ENCODE measurements at regions not wholly inside any gene's neighbourhood (a gene's known extent, or its start where the extent isn't known, plus 50 kb on each side); places are given as distances from the start of the nearest gene placed in this dataset.

GRCh38 chr15:31892513-31892912 lies 137.8 kb upstream of the CHRNA7 start:
- no peak for DNase-seq

GRCh38 chr15:31893780-31894179 lies 136.5 kb upstream of the CHRNA7 start:
- DNase-seq = no peak

DNA sequence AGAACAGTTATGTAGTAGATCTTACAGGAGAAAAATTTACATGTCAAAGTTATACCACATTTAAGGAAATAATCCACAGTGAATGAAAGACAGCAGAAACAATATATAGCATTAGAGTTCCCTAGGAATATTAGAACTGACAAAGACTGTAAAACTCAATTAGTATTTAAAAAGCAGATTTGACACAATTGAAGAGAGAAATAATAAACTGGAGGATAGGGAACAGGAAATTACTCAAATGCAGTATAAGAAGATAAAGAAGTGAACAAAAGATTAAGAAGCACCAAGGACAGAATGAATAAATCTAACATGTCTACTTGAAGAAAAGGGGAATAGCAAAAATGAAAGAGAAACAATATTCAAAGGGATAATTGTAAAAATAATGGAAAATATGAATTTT lies 132.6 kb upstream of the CHRNA7 start:
- no peak for DNase-seq

DNA sequence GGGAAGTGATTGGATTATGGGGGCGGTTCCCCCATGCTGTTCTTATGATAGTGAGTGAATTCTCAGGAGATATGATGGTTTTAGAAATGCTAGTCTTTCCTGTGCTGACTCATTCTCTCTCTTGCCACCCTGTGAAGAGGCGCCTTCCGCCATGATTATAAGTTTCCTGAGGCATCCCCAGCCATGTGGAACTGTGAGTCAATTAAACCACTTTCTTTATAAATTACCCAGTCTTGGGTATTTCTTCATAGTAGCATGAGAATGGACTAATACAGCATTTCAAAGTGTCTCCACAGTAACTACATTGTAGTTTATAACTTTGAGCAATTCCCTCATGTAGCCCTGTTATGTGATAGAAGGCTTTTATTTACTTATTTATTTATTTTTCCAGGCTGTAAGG lies 128.8 kb upstream of the CHRNA7 start:
- DNase-seq = no peak

DNA sequence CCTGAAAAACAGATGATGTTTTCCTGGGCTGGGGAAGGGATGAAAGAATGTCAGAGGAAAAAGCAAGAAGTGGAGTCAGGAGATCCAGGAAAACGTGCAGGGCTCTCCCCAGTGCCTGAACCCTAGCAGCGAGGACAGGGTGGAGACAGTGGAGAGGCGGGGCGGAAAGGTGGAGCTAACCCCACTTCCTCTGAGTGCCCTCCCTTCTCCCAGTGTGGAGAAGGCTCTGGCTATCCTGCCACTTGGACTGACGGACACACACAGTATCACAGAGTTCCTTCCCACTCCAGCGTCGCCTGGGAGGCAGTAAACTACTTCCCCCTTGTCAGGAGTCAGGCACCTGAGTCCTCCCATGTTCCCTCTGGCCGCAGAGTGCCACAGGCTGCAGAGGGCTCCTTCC lies 125.3 kb upstream of the CHRNA7 start:
- DNase-seq = no peak

GRCh38 chr15:31925541-31925940 lies 104.8 kb upstream of the CHRNA7 start:
- DNase-seq = no peak

GRCh38 chr15:31930967-31931366 lies 99.3 kb upstream of the CHRNA7 start:
- no peak for DNase-seq

DNA sequence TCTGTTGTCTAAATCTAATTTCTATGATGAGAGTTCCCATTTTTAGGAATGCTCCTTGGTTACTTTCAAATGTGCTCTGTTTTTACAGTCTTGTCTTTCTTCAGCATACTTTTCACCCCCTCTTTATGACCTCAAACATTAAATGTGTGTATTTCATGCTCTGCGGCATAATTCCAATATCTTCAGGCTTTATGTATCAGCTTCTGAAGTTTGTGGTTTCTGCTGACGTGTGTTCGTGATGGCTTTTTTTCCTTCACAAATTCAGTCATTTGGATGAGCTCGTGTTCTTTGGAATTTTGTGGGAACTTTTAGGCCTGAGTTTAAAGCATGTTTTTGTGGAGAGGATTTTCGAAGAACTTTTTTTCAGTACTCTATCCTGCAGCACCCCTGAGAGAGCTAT lies 97.7 kb upstream of the CHRNA7 start:
- no peak for DNase-seq

DNA sequence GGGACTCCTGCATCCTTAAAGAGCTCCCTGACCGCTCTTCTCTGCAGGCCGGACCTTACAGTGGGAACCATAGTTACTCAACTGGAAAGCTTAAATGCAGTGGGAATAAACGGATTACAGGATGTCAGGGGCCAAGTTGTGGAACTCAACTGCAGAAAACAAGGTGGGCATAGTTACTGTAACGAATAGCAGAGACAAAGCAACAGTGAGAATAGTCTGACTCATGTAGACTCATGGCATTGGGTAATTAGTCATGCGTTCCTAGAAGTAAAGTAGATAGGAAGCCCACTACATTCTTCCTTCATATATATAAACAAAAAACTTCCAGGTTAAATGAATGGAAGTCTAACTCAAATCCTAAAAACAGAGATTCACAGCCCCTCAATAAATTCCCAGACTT lies 95.5 kb upstream of the CHRNA7 start:
- DNase-seq = no peak

GRCh38 chr15:31953478-31953877 lies 76.8 kb upstream of the CHRNA7 start:
- DNase-seq = no peak

GRCh38 chr15:31954374-31955172 lies 75.7 kb upstream of the CHRNA7 start:
- no peak for DNase-seq

- DNase-seq = no peak
These were observed 74.6 kb upstream of the CHRNA7 start for GRCh38 chr15:31955734-31956133.

- no peak for DNase-seq
These were observed 72.7 kb upstream of the CHRNA7 start for GRCh38 chr15:31957581-31957980.

DNA sequence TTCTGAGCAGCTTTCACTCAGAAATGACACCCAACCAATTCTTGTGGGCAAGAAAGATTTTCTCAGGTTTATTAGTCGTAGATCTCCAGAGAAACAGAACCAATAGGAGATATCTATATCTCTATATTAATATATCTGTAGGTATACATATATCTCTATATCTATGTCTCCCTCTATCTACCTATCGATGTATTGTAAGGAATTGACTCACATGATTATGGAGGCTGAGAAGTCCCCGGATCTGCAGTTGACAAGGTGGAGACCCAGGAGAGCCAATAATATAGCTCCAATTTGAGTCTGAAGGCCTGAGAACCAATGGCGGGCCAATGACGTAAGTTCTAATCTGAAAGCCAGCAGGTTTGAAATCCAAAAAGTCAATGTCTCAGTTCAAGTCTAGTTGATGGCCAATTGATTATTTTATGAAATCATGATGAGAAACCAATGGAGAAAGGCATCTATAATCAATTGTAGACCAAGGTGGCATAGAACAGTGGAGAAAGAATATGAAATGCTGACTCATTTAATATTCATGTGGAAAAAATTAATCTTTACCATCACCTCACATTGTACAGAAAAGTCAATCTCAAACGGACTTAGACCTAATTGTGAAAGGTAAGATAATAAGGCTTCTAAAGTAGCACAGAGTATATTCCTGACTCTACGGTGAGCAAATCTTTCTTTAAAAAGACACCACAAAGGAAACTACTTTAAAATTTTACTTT lies 65.6 kb upstream of the CHRNA7 start:
- DNase-seq = no peak

DNA sequence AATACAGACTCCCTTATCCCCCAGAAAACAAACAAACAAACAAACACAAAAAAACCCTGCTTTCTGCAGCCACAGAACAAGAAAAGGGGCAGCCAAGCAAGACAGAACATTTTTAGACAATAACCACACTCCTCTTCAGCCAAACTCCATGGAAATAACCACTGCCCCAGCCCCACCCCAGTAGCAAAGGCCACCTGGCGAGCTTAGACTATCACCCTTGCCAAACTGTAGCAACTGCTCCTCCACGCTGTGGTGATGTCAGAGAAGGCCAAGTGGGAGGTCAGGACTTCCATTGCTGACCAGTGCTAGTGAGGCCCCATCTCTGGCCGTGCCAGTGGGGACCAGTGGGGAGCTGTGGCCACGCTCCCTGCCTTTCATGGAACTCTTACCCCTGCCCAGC lies 60.3 kb upstream of the CHRNA7 start:
- DNase-seq = no peak

DNA sequence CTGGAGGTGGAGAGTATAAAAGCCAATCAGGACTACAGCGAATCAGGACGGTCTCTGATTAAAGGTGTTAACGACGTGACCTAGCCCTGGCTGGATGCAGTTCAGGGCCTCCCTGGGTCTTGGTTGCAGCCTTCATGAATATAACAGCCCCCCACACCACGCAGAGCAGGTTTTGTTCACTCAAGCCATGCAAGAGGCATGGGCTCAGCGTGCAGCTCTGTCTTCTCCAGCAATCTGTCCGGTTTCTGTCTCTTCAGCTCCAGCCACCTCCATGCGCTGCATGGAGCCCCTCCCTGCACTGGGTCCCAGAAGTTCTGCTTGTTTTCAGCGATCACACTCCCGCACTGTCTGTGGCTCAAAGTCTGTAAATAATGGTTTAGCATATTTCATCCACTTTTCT lies 57.1 kb upstream of the CHRNA7 start:
- DNase-seq = no peak

DNA sequence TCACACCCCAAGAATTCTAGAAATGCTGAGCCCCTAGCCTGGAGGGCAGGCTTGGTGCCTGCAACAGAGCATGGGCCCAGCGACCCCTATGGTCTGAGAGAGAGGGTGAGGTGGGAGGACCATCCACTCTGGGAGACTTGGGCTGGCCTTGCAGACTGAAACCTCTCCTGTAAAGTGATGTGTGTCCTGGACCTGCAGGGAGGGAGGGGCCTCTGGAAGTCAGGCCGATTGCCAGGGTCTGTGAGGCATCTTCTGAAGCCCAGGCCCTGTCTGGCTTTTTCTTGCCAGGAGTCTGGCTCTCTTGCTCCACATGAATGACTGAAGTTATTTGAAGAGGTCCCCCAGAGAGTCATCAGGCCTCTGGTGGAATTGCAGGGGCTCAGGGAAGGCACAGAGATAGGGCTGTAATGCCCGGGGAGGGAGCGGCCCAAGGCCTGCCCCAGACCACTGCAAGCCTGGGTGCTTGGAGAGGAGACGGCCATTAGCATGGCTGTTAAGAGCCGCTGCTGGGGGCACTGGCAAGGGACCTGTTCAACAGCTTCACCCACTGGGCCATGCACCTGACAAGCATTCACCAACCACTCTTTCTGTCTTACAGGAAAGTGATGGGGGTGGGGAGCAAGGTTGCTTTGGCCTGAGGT lies 56.0 kb upstream of the CHRNA7 start:
- no peak for DNase-seq

DNA sequence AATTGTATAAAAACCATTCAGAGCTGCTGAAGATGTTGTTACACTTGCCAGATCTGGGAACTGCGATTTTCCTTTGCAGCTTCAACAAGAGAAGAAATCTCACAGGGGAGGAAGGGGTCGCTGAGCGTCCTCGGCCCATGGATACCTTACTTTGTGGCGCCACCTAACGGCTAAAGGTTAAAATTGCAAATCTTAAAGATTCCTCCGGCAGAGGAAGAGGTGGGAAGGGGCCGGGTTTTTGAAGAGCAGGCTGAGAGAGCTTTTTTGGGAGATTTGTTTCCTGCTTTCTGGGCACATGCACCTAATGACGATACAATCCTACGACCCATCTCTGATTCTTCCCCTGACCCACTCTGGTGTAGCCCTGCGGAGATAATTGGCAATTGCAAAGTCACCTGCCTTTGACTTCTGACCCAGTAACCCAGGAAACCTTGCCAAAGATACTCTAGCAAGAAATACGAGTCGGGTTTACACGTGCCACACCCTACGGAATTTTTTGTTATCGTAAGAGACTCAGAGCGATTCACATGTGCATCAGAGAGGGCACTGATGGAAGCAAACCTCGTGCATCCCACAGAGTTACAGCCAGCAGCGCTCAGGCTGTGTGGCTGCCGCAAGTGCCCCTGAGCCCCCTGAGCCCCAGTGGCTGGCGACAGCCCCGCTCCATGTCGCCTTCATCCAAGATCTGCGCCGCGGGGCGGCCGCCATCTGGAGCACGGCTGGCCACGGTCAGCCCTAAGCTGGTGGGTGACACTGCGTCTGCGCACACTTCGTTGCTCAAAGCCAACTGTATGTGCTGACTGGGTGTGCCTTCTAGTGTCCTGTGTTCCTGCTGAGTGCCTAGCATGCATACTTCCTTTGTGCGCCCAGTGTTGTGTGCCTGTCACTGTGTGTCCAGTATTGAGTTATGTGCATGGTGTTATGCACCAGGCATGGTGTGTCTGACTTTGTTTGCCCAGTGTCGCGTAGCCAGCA lies 55.2 kb upstream of the CHRNA7 start:
- peak; percentile 84 for DNase-seq

DNA sequence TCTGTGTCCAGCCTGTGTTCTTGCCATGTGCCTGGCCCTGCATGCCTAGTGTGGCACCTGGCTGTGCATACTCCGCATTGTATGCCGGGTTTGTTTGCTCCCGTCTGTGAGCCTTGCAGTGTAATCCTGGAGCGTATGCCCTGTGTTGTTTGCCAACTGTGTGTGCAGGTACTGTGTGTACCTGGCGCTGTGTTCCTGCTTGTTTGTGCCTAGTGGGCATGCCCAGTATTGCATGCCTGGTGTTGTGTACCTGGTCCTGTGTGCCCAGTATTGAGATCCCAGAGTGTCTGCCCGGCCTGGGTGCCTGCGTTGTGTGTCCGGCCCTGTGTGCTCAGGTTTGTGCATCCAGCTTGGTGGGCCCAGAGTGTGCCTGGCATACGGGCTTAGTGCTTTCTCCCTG lies 54.5 kb upstream of the CHRNA7 start:
- no peak for DNase-seq

GRCh38 chr15:31977138-31977537 lies 53.2 kb upstream of the CHRNA7 start:
- DNase-seq = no peak

GRCh38 chr15:31977812-31978661 lies 52.3 kb upstream of the CHRNA7 start:
- peak; percentile 72 for DNase-seq

Measured in tongue (tissue), 1 donor.